GM18909 (cell line): ENCODE measurements at regions not wholly inside any gene's neighbourhood (a gene's known extent, or its start where the extent isn't known, plus 50 kb on each side); places are given as distances from the start of the nearest gene placed in this dataset.
A peak's percentile ranks its signal among the peaks of the same experiment; 100 is the strongest.

Experiments
- ATAC-seq: cut with Tn5 transposase; IDR thresholded peaks from one replicate; pipeline ENCODE4 v1.9.1; 2021; ENCODE audit warnings: mild to moderate bottlenecking; ENCODE audit not compliant: unreplicated experiment, poor library complexity

DNA sequence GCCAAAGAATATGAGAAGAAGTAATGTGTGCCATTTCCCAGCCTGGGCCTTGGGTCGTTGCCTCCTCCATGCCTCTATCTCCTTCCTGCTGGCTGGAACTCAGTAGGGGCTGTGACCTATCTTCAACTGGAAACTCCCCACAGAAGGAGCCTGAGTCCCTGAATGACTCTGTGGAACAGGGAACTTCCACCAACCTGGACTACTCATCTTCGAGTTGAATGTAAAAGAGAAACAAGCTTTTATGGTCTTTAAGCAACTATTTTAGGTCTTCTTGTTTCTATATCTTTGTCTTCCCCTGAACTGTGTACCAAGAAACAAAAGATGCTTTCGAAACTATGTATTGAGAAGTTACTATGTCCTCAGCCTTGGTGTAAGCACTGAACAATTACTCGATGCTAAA is 355.3 kb upstream of the NR2F2 start:
- peak; percentile 38 for ATAC-seq

DNA sequence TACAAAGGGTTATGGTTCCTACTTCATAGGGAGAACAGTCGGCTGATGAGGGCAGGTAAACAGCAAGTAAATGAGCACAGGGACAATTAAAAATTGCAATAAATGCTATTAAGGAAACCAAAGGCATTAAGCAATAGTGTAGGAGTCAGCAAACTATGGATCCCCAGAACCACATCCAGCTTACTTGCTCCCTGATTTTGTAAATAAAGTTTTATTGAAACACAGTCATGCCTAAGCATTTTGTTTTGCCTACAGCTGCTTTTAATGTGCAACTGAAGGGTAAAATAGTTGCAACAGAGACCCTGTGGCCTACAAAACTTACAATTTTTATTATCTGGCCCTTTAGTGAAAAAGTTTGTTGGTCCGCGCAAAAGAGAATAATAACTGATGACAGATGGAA is 351.2 kb upstream of the NR2F2 start:
- ATAC-seq, result no peak

DNA sequence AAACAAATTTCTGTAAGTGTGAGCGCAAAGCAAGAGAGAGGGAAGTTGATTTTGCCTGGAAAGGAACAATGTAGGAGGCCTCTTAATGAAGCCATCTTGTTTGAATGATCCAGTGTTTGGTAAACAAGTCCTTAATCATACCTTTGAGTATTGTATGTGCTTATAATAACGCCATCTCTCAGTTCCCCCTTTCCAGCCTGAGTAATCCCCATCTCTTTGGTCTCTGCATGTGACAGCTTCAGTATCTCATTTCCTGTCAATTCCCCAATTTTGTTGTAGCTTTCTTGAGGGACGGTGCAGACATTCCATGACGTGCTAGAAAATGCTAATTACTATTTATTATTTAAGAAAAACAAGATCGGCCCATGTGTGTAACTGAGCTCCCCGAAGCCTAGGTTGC is 349.3 kb upstream of the NR2F2 start:
- no peak for ATAC-seq

DNA sequence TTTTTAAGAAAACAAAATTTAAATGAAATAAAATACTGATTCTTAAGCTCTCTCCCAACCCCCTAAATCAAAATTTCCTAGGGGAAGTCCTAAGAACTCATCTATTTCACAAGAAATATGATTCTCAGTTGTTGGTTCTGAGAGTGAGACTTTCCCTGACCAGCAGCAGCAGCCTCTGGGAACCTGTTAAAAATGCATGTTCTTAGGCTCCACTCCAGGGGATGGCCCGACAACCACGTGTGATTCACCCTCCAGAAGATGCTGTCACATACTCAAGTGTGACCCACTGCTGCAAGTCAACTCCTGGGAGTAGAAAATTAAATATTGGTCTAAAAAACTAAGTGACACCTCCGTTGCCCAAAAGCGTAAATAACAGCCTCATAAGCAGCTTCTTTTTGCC is 343.2 kb upstream of the NR2F2 start:
- no peak for ATAC-seq

DNA sequence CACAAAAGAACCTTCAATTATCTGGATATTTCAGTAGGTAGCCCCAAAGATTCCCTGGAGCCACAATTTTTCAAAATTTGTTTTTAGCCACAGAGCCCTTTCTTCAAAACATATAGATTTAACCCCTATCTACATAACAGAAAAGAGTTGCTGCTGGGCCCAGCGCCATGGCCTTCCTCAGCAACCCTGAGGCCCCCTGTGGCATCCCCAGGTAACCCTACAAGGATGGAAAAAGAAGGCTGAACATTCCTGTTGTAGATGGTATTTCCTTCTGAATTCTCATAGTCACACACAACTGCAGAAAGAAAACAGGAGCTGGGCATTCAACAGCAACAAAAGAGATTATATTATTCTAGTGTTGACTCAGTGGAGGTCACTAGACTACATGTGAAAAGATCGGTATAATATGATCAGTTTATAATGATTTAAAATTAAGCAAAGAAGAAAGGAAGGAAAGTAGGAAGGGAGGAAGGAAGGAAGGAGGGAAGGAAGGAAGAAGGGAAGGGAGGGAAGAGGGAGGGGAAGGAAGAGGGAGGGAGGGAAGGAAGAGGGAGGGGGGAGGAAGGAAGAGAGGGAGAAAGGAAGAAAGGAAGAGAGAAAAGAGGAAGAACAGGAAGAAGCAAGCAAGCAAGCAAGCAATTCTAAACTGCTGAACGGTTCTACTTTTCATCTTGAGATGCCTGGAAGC is 342.5 kb upstream of the NR2F2 start:
- no peak for ATAC-seq

DNA sequence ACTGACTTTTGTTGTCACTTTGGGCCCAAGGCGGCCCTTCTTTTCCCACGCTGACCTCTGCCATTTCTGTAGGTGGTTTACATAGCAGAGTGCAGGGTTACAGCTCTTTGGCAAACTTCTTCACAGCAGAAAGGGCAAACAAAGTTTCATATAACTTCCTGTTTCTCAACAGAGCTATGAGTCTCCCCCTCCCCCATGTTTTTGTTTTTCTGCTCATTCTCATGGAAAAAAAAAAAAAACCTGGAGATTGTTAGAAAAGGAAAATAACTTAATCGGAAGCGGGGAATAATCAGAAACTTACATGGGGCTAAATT is 342.0 kb upstream of the NR2F2 start:
- ATAC-seq, result no peak

DNA sequence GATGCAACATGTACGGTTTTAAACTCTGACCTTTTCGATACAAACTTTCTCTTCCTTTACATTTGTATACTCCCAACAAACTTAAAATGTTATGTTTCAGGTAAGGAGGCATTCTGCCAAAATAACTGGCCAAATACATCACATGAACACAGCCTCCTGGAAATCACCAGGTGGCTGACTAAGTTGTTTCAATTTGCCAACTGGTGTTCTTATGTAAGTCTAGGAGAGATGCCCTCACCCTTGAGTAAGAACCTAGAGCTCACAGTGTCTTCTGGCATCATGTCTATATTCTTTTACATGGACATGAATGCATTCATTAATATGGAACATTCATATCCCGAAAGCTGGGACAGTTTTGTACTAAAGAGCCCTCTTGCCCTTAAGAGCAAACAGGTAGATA is 341.1 kb upstream of the NR2F2 start:
- ATAC-seq, result no peak

DNA sequence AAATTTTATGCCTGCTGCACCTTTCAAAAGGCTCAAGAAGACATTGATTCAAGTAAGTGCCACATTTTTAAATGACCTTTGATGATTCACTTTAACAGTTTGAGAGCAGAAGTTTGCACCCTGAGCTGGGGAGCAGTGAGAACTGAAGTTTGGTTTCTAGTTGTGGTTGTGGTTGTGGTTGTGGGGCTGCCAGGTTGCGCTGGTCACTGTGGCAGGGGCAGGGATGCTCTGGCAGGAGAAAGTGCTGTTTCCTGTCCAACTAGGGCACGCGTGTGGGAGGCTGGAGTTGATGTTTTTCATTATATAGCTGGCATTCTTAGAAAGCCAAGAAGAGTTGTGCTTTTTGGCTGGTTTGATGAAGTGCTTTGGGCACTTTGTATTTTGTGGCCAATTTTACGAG is 339.7 kb upstream of the NR2F2 start:
- ATAC-seq, result no peak

DNA sequence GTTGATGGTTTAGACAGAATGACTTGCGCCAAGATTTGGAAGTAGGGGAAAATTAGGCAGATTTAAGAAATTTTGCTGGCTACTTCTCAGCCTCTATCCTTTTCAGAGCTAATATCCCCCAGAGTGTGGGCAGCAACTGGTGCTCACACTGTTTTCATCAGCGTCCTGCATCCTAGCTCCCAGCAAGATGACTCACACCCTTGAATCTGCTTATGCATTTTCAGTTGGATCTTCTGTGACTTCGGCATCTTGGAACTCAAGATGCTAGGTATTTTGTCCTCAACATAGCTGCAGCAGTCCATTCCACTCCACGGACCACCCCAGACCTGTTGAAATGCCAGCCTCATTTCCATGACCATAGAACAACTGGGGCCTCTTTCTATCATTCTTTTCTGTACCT is 336.1 kb upstream of the NR2F2 start:
- no peak for ATAC-seq

DNA sequence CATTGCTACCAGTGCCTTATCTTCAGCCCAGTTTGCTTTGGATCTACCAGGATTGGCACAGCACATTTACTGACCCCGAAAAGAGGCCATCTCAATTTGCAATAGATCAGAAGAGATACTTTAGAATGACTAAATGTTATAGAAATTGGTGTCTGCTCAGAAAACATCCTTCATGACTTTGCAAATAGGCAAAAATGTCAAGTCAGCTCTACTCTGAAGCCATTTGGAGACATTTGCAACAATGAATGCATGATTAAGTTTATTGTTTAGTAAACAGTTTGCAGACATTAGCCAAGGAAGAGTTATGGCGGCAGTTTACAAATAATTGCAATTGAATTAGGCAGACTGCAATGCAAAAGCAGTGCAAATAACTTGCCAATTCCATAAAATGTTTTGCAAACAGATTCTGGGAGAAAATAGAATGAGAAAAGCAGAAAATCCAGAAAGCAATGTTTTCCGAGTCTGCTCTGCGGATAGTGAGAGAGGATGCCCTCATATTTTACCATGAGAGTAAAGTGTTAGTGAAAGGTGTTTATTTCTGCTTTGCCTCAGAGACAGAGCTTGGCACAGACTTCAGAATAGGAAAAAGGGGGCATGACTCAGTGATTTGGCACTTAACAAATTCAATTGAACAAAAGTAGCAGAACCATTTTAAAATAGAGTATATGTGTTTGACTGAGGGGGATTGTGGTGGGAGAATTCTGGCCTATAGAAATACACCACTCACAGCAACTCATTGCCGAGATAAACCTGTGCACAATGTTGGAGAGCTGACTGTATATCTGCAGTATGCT is 334.9 kb upstream of the NR2F2 start:
- ATAC-seq, result no peak

DNA sequence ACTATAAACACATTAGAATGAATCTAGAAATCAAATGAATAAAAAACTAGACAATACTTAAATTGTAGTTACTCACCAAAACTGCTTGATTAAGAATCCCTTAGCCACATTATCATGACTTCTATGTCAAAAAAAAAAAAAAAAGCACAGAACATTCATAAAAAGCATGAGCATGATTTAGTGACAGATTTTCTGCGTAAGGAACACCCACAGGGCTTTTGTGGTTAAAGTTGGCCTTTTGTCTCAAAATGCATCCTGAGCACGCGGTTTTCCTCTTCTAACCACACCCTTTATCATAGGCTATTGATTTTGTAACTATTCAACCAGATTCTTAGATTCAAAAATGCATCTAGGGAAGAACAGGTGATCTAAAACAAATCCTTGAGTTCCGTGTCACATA is 334.0 kb upstream of the NR2F2 start:
- ATAC-seq, result no peak

DNA sequence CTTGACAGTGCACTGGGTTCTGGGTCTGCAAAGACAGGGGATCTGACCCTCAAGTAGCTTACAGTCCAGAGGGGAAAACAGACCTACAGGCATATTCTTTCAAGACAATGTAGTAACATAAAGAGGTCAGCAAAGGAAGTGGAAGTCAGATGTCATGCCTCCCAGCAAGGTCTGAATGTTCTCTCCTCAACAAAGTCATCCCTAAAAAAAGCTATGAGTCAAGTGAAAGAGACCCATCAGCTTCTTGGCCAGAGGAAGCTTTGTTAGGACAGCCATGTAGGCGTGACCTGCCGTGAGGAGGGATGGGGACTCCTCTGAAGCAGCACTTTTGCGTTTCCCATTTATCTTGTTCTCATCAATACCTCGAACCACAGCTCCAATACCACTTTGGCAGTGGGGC is 331.6 kb upstream of the NR2F2 start:
- no peak for ATAC-seq

DNA sequence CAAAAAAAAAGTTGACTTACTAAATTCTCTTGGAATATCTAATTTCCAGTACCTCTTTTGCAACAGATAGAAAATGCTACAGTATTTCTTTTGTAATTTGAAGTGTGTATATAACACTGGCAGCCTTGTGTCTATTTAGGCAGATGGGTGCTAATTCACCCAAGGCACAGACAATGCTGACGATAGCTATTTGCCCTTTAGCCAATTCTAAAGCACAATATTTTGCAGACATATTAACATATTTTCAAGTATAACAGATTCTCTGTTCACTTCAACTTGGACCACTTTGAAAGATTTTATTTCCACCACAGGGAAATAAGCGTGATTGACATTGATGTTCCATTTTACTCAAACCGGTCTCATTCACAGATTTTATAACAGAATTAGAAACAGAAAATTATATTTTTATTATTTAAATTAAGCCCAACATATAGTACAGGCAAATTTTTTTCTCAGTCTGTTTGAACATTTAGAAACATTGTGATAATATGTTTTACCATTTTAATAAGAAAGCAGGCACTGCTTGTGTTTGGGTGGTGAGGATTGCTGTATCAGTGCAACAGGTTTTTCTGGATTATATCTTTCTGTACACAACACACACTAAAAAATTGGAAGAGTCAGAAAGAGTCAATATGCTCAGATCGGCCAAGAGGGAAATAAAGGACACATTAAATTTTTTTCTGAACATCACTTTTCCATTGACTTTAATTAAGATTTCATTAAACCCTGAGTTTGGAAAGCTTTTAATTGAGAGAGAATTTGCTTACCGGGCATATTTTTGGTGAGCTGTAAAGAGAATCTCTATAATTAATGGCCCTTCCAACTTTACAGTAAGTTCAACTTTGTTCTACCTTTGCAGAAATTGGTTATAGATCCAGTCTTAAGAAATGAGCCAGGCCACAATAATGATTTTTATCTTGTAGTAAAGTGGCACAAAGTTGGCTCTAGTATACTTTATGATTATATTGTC is 327.3 kb upstream of the NR2F2 start:
- ATAC-seq, result no peak

DNA sequence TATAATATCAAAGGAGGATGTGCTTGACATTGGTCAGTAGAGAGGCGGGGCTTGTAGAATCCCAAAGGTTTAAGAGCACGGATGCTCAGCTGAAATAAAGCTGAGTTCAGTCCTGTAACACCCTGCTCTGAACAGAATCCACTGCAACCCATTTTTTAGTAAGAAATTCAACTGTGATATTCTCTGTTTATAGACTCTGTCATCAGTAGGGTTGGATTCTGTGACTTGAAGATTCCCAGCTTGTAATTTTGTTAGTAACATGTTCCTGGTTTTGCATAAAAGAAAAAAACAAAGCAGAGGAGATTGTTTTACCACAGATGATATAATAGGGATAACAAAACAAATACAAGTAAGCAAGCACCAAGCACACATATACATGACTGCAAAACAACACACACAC is 324.6 kb upstream of the NR2F2 start:
- no peak for ATAC-seq

DNA sequence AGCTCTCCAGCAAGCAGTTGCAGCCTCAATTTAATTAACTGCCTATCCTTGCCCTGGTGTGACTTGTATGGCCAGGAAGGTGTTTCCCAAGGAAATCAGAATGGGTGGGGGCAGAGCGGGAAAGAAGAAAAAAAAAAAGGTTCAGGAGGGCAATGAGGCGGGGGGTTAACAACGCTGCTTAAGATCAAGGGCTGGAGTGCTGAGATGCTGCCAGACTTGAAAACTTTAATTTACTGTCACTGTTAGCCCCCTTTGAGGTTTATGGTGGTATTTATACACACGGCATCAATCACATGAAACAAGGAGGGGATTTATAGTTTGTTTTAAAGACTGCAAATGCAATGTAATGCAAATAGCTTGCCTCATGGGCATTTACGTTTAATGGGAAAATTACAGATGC is 319.4 kb upstream of the NR2F2 start:
- ATAC-seq, result no peak

DNA sequence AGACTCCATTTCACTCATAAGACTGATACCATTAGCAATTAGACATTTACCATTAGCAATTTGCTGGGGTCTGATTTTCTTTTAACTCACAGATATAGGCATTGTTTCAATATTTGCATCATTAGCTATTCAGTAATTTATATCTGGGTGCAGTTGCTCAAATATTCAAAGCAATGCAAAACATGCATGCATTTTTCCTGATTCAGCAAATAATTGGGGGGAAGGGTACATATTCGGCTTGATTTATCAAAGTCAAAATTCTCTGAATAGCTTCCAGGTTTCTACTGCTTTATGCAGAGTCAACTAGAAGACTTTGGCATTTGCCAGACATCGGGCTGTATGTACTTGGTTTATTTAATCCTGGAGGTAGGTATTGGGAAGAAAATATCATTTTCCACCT is 315.6 kb upstream of the NR2F2 start:
- no peak for ATAC-seq

DNA sequence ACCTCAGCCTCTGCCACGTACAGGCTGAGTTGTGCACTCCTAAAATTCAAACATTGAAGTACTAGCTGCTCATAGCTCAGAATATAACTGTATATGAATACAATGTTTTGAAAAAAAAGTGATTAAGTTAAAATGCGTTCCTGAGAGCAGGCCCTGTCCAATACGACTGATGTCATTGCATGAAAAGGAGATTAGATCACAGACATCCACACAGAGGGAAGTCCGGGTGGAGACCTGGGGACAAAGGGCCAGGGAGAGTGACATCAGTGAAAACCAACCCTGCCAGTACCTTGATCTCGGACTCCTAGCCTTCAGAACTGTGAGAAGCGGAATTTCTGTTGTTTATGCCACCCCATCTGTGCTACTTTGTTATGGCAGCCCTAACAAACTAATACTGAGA is 311.4 kb upstream of the NR2F2 start:
- no peak for ATAC-seq

DNA sequence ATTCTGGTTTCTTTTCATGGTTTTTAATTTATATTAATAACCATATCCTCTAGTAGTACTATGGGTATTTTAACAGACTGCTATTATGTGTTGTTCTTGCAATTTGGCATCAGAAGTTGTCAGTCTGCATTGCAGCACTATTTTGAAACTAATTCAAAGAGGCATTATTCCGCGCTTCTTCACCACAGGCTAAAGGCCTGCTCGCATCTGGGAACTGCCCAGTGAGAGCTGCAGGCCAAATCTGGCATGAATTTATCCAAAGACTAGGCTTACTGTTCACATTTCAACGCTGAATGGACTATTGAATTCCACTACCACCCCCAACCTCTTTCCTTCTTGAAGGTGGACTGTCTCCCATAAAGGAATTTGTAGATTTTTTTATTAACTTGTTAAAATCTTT is 310.4 kb upstream of the NR2F2 start:
- no peak for ATAC-seq

DNA sequence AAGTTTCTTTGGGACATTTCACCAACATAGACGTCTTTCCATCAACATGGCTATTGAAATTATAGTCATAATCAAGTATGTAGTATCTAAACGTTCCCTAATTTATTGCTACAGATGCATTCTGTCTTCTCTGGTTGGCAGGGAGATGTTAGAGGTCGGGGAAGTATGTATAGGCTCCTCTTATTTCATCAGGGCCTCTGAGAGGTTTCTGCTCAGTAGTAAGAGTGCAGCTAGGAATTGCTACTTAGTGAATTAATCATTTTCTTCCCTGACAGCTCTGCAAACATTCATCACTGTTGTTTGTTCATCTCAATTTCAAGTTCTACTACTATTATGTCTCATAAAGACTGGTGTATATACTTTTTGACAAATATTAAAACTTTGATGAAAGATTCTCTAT is 309.7 kb upstream of the NR2F2 start:
- no peak for ATAC-seq

DNA sequence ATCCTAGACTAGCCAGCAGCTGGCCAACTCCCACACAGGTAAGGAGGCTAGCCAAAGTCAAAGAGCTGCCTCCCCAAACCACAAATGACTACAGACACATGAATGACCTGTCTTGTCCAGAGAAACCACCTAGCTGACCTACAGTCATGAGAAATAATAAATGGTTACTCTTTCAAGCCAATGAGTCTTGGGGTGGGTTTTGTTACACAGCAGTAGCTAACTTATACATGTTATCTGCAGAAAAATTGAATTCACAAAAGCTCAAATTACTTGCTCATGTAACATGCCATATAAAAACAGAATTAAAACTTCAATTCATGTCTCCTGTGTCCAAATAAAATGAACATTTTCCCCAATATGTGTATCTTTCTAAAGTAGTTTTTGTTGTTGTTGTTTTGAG is 307.4 kb upstream of the NR2F2 start:
- ATAC-seq, result no peak

DNA sequence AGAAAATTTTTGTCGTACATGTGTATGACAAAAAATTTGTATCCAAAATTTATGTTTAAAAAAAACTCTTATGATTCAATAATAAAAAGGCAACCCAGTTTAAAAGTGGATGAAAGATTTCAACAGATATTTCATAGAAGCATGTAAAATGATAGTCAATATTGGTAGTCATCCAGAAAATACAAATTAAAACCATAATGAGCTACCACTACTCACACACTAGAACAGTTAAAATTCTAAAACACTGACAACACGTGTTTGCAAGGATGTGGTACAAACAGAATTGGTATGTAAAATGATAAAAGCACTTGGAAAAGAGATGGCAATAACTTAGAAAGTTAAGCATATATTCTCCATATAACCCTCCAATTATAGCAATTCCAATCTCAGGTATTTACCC is 303.0 kb upstream of the NR2F2 start:
- no peak for ATAC-seq
